ENCODE measurements at regions not wholly inside any gene's neighbourhood (a gene's known extent, or its start where the extent isn't known, plus 50 kb on each side); places are given as distances from the start of the nearest gene placed in this dataset.

DNA sequence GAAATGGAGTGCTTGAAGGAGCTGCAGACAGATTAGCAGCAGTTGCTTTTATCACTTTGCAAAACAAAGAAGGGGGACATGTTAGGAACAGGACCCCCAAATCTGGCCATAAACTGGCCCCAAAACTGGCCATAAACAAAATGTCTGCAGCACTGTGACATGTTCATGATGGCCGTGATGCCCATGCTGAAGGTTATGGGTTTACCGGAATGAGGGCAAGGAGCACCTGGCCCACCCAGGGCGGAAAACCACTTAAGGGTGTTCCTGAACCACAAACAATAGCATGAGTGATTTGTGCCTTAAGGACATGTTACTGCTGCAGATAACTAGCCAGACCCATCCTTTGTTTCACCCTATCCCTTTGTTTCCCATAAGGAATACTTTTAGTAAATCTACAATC is 79.6 kb upstream of the GC start:
- Histone ChIP-seq H3F3A (ENCODE audit: insufficient read depth, low read depth) (no peaks in the 10 kb centered on the region), H3K27ac (no peak overlapping the region), H3K79me2 (ENCODE audit: low read depth) (no peaks in the 10 kb centered on the region), H3K36me3 (ENCODE audit: low read depth) (no peaks in the 10 kb centered on the region), H4K20me1 (ENCODE audit: insufficient read depth) (no peaks in the 10 kb centered on the region), H3K4me3 (no peak overlapping the region), H2AFZ (no peak overlapping the region), H3K9me3 (ENCODE audit: insufficient read depth, low read depth) (no peaks in the 10 kb centered on the region), H3K4me1 (replicated peaks; ENCODE audit: insufficient read depth) (no peaks in the 10 kb centered on the region), H3K9me2 (ENCODE audit: insufficient read depth) (no peaks in the 10 kb centered on the region), H3K4me2 (no peak overlapping the region), H3K27me3 (ENCODE audit: insufficient read depth, low read depth) (no peaks in the 10 kb centered on the region)
- ChIA-PET POLR2A (ENCODE audit: unreplicated experiment) (no interaction called here), CTCF (no interaction called here)
- BruUV-seq (replicated peaks) = no TSS peak
- intact Hi-C loops (cut with micrococcal nuclease; ENCODE audit: unreplicated experiment) = no loop called here
- no peak for DNase-seq
- TF ChIP-seq, protein P1, sequence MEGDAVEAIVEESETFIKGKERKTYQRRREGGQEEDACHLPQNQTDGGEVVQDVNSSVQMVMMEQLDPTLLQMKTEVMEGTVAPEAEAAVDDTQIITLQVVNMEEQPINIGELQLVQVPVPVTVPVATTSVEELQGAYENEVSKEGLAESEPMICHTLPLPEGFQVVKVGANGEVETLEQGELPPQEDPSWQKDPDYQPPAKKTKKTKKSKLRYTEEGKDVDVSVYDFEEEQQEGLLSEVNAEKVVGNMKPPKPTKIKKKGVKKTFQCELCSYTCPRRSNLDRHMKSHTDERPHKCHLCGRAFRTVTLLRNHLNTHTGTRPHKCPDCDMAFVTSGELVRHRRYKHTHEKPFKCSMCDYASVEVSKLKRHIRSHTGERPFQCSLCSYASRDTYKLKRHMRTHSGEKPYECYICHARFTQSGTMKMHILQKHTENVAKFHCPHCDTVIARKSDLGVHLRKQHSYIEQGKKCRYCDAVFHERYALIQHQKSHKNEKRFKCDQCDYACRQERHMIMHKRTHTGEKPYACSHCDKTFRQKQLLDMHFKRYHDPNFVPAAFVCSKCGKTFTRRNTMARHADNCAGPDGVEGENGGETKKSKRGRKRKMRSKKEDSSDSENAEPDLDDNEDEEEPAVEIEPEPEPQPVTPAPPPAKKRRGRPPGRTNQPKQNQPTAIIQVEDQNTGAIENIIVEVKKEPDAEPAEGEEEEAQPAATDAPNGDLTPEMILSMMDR (conservative IDR thresholded peaks at IDR 0.05) = no peak
- TF ChIP-seq EZH2 (IDR thresholded peaks at IDR 0.05; ENCODE audit: low read depth) = no peak

DNA sequence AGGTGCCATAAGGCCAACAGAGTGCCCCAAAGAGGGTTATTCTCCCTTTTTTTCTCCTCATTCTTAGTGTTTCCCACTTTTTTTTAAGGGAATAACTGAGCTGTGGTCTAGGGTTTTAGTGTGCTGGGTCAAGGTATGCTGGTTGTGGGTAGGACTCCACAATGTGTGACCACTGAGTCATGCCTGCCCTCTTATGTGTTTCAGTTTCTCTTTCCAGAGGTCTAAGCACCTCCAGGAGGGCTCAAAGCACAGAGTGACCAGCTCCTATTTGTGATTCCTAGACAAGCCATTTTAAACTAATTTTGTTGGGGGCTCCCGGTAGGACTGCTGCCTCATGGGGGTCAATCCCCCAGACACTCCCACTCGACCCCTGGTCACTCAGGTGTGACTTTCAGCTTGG is 80.5 kb upstream of the GC start:
- no peaks in the 10 kb centered on the region for H3K9me2 ChIP-seq (ENCODE audit: insufficient read depth)
- H3K9me3 ChIP-seq (ENCODE audit: insufficient read depth, low read depth) = no peaks in the 10 kb centered on the region
- ChIA-PET POLR2A (ENCODE audit: unreplicated experiment) (no interaction called here), CTCF (no interaction called here)
- H3K4me3 ChIP-seq = no peak overlapping the region
- DNase-seq = no peak
- H3K4me1 ChIP-seq (replicated peaks; ENCODE audit: insufficient read depth) = no peaks in the 10 kb centered on the region
- no peaks in the 10 kb centered on the region for H4K20me1 ChIP-seq (ENCODE audit: insufficient read depth)
- no peak overlapping the region for H3K4me2 ChIP-seq
- intact Hi-C loops (cut with micrococcal nuclease; ENCODE audit: unreplicated experiment) = no loop called here
- H3K79me2 ChIP-seq (ENCODE audit: low read depth) = no peaks in the 10 kb centered on the region
- H2AFZ ChIP-seq = no peak overlapping the region
- H3F3A ChIP-seq (ENCODE audit: insufficient read depth, low read depth) = no peaks in the 10 kb centered on the region
- no peak overlapping the region for H3K27ac ChIP-seq
- H3K36me3 ChIP-seq (ENCODE audit: low read depth) = no peaks in the 10 kb centered on the region
- no peak for TF ChIP-seq EZH2 (IDR thresholded peaks at IDR 0.05; ENCODE audit: low read depth)
- TF ChIP-seq, protein P1 (conservative IDR thresholded peaks at IDR 0.05) = no peak
- H3K27me3 ChIP-seq (ENCODE audit: insufficient read depth, low read depth) = no peaks in the 10 kb centered on the region
- no TSS peak for BruUV-seq (replicated peaks)

DNA sequence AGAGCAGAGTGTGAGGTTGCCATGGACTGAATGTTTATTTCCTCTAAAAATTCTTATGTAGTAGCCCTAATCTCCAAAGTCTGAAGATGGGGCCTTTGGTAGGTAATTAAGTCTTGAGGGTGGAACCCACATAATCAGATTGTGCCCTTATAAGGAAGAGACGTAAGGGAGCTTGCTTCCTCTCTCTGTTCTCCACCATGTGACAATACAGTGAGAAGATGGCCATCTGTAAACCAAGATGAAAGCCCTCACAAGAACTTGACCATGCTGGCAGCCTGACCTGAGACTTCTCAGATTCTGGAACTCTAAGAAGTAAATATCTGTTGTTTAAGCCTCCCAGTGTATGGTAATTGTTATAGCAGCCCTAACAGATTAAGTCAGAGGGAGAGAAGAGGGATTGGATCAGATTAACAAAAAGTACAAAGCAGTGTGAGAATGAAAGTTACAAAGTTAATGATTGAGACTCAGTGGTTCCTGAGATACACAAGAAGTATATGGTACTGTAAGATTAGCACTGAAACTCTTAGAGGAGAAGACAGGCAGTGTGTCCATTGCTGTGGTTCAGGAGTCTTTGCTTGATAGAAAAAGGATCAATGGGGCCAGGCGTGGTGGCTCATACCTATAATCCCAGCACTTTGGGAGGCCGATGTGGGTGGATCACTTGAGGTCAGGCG is 82.5 kb upstream of the GC start:
- POLR2A ChIA-PET (ENCODE audit: unreplicated experiment) = no interaction called here
- intact Hi-C loops (cut with micrococcal nuclease; ENCODE audit: unreplicated experiment) = no loop called here
- Histone ChIP-seq H3K4me1 (replicated peaks; ENCODE audit: insufficient read depth) (no peaks in the 10 kb centered on the region), H3K9me3 (ENCODE audit: insufficient read depth, low read depth) (no peaks in the 10 kb centered on the region), H3K4me3 (no peak overlapping the region), H3K4me2 (no peak overlapping the region), H3K36me3 (ENCODE audit: low read depth) (no peaks in the 10 kb centered on the region), H4K20me1 (ENCODE audit: insufficient read depth) (no peaks in the 10 kb centered on the region), H3K9me2 (ENCODE audit: insufficient read depth) (no peaks in the 10 kb centered on the region), H2AFZ (no peak overlapping the region), H3K27me3 (ENCODE audit: insufficient read depth, low read depth) (no peaks in the 10 kb centered on the region), H3F3A (ENCODE audit: insufficient read depth, low read depth) (no peaks in the 10 kb centered on the region), H3K79me2 (ENCODE audit: low read depth) (no peaks in the 10 kb centered on the region), H3K27ac (no peak overlapping the region)
- no peak for DNase-seq
- BruUV-seq (replicated peaks) = no TSS peak
- CTCF ChIA-PET = no interaction called here
- no peak for TF ChIP-seq EZH2 (IDR thresholded peaks at IDR 0.05; ENCODE audit: low read depth)
- TF ChIP-seq, protein P1 (conservative IDR thresholded peaks at IDR 0.05) = no peak
